A673 (cell line): ENCODE measurements at regions not wholly inside any gene's neighbourhood (a gene's known extent, or its start where the extent isn't known, plus 50 kb on each side); places are given as distances from the start of the nearest gene placed in this dataset.

Experiments used
- EZH2 ChIP-seq: fragments of 200-600 bp; sonication (generic); IDR thresholded peaks from 2 replicates; pipeline ENCODE4 v1.6.1; 2017; ENCODE audit warnings: borderline replicate concordance, low read depth, mild to moderate bottlenecking, mixed read lengths, antibody characterized with exemption, low read length; ENCODE audit not compliant: poor library complexity, severe bottlenecking
- TF ChIP-seq, protein P1 (sequence below): fragments of 300-800, 200-600 bp; sonication (generic); conservative IDR thresholded peaks from 2 replicates; pipeline ENCODE4 v1.5.1; 2017; ENCODE audit warnings: low read depth, mild to moderate bottlenecking, antibody characterized with exemption, low read length, moderate library complexity, mixed read lengths

DNA sequence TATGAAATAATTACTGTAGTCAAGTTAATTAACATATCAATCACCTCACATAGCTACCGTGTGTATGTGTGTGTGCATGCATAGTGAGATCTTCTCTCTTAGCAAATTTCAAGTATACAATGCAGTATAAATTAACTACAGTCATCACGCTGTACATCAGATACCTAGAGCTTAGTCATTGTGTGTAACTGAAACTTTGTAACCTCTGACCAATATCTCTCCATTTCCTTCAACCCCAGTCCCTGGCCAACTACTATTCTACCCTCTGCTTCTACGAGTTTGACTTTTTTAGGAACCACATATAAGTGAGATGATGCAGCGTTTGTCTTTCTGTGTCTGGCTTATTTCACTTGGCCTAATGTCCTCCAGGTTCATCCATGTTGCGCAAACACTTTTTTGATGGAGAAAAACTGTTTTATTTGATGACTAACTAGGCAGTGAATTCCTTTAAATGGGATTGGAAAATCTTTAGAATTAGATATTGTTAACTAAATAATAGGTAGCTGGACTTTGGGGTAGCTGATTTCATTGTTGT lies 459.5 kb downstream of the DHX35 start:
- TF ChIP-seq, protein P1, sequence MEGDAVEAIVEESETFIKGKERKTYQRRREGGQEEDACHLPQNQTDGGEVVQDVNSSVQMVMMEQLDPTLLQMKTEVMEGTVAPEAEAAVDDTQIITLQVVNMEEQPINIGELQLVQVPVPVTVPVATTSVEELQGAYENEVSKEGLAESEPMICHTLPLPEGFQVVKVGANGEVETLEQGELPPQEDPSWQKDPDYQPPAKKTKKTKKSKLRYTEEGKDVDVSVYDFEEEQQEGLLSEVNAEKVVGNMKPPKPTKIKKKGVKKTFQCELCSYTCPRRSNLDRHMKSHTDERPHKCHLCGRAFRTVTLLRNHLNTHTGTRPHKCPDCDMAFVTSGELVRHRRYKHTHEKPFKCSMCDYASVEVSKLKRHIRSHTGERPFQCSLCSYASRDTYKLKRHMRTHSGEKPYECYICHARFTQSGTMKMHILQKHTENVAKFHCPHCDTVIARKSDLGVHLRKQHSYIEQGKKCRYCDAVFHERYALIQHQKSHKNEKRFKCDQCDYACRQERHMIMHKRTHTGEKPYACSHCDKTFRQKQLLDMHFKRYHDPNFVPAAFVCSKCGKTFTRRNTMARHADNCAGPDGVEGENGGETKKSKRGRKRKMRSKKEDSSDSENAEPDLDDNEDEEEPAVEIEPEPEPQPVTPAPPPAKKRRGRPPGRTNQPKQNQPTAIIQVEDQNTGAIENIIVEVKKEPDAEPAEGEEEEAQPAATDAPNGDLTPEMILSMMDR = no peak
- TF ChIP-seq EZH2 = no peak
